B cell (primary cell): ENCODE measurements at regions not wholly inside any gene's neighbourhood (a gene's known extent, or its start where the extent isn't known, plus 50 kb on each side); places are given as distances from the start of the nearest gene placed in this dataset.

Experiments used
- CTCF ChIP-seq: fragments of 200-600 bp; IDR thresholded peaks from one replicate; pipeline ENCODE4 v1.8.0; 2022; ENCODE audit warnings: antibody characterized with exemption, mild to moderate bottlenecking
- EZH2 ChIP-seq: IDR thresholded peaks from 2 replicates; pipeline ENCODE4 v1.6.1; 2012; ENCODE audit warnings: borderline replicate concordance, low read depth, mild to moderate bottlenecking, moderate library complexity, low read length; ENCODE audit not compliant: insufficient read depth, poor library complexity, severe bottlenecking

GRCh38 chr13:106986033-106986484, 418.1 kb upstream of the ARGLU1 start:
- TF ChIP-seq CTCF: no peak
- TF ChIP-seq EZH2: no peak
